ENCODE measurements at regions not wholly inside any gene's neighbourhood (a gene's known extent, or its start where the extent isn't known, plus 50 kb on each side); places are given as distances from the start of the nearest gene placed in this dataset.

GRCh38 chr4:97414161-97414560 is 729.1 kb downstream of the STPG2 start (continued):
- TF ChIP-seq REST (IDR thresholded peaks at IDR 0.05; ENCODE audit: unreplicated experiment) (no peak), ZNF114 (CRISPR knock-in tag; IDR thresholded peaks at IDR 0.05) (no peak), POLR2AphosphoS5 (IDR thresholded peaks at IDR 0.05; ENCODE audit: low read depth) (no peak), CREB1 (CRISPR knock-in tag; IDR thresholded peaks at IDR 0.05; ENCODE audit: low read depth) (no peak)

GRCh38 chr4:97432551-97432950 is 710.7 kb downstream of the STPG2 start:
- Mint-ChIP-seq H3K27ac (no peak overlapping the region), H3K4me1 (no peaks in the 10 kb centered on the region), H3K27me3 (ENCODE audit: insufficient read depth, low read depth, poor library complexity) (peaks cover 2% of the 10 kb centered on the region), H3K9me3 (peaks cover 44% of the 10 kb centered on the region), H3K36me3 (ENCODE audit: low read depth) (peaks cover 28% of the 10 kb centered on the region), H3K4me3 (no peak overlapping the region)
- no peaks in the 10 kb centered on the region for H3K27me3 ChIP-seq (ENCODE audit: insufficient read depth)
- H3K4me3 ChIP-seq, result no peak overlapping the region
- ATAC-seq (no peak), DNase-seq (ENCODE audit: low spot score) (no peak)
- no peaks in the 10 kb centered on the region for H3K4me1 ChIP-seq (ENCODE audit: insufficient read depth)
- H4K20me1 ChIP-seq (replicated peaks; ENCODE audit: insufficient read depth), result no peaks in the 10 kb centered on the region
- no peak overlapping the region for H2AFZ ChIP-seq
- no peaks in the 10 kb centered on the region for H3F3A ChIP-seq (replicated peaks; ENCODE audit: low read depth)
- H3K79me2 ChIP-seq (replicated peaks; ENCODE audit: insufficient read depth), result no peaks in the 10 kb centered on the region
- no peaks in the 10 kb centered on the region; the same call in 1 of the 2 replicates for H3K9me2 ChIP-seq (ENCODE audit: insufficient read depth)
- H3K36me3 ChIP-seq (ENCODE audit: insufficient read depth), result no peaks in the 10 kb centered on the region
- no peak overlapping the region for H3K4me2 ChIP-seq
- H3K27ac ChIP-seq (ENCODE audit: low read depth), result no peak overlapping the region
- TF ChIP-seq ZNF462 (CRISPR knock-in tag; IDR thresholded peaks at IDR 0.05), result no peak
- TF ChIP-seq ZNF331 (CRISPR knock-in tag; IDR thresholded peaks at IDR 0.05; ENCODE audit: low read depth), result no peak
- TF ChIP-seq CREB1 (CRISPR knock-in tag; IDR thresholded peaks at IDR 0.05; ENCODE audit: low read depth), result no peak
- TF ChIP-seq EZH2phosphoT487 (IDR thresholded peaks at IDR 0.05; ENCODE audit: unreplicated experiment), result no peak
- TF ChIP-seq REST (IDR thresholded peaks at IDR 0.05; ENCODE audit: unreplicated experiment), result no peak
- TF ChIP-seq ETS1 (IDR thresholded peaks at IDR 0.05), result no peak

Measured in GM23338 (cell line).